ENCODE measurements at regions not wholly inside any gene's neighbourhood (a gene's known extent, or its start where the extent isn't known, plus 50 kb on each side); places are given as distances from the start of the nearest gene placed in this dataset.

DNA sequence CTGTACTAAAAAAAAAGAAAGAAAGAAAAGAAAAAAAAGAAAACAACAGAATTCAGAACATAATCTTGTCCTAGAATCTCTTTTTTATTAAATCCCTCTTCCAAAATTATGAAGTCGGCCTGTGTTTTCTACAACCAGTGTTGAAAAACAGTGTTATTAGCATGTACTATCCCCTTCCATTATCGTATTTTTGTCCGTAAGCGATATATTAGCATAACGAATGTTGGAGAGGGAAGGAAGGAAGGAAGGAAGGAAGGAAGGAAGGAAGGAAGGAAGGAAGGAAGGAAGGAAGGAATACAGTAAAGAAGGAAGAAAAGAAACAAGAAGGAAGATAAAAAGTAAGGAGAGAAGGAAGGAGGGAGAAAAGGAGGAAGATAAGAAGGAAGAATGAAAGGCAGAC is 393.0 kb upstream of the TSHZ3 start:
- Histone ChIP-seq H2BK20ac (ENCODE audit: low read length) (no peak overlapping the region), H3K23me2 (ENCODE audit: low read depth, low read length) (no peaks in the 10 kb centered on the region), H3K14ac (ENCODE audit: insufficient read length) (no peak overlapping the region), H3K4me2 (ENCODE audit: insufficient read depth in 1 of 2, low read depth in 2 of 2, low read length in 2 of 2) (no peak overlapping the region), H4K8ac (ENCODE audit: extremely low read depth, insufficient read depth, low read length) (no peak overlapping the region), H2BK120ac (replicated peaks; ENCODE audit: low read depth, low read length) (no peak overlapping the region), H3K79me1 (ENCODE audit: low read depth, low read length) (no peaks in the 10 kb centered on the region), H3K23ac (ENCODE audit: insufficient read length) (no peak overlapping the region), H4K91ac (replicated peaks; ENCODE audit: insufficient read length, low read length) (no peak overlapping the region), H3K79me2 (ENCODE audit: control insufficient read depth in 1 of 2, insufficient read depth in 2 of 2, low read length in 2 of 2) (no peaks in the 10 kb centered on the region), H3K9me3 (ENCODE audit: insufficient read depth in 2 of 2, low read depth in 1 of 2, low read length in 1 of 2) (no peaks in the 10 kb centered on the region), H2BK5ac (ENCODE audit: low read depth, low read length) (no peak overlapping the region), H3K9ac (replicated peaks in 1 of 4; ENCODE audit: extremely low read depth in 1 of 4, low read depth in 3 of 4, low read length in 3 of 4) (no peak overlapping the region), H2BK12ac (ENCODE audit: low read depth, low read length) (no peak overlapping the region), H3K27me3 (replicated peaks in 1 of 4; ENCODE audit: control insufficient read depth in 3 of 4, extremely low read depth in 1 of 4, insufficient read depth in 3 of 4, low read length in 3 of 4) (no peaks in the 10 kb centered on the region; a peak in 1 of 7 replicates), H3K4me3 (ENCODE audit: extremely low read depth in 1 of 4, insufficient read depth in 2 of 4, low read depth in 3 of 4, low read length in 4 of 4) (no peak overlapping the region), H2BK15ac (ENCODE audit: low read length) (no peak overlapping the region), H4K5ac (ENCODE audit: insufficient read length, low read depth, low read length) (no peak overlapping the region), H3K56ac (replicated peaks; ENCODE audit: insufficient read length, low read depth, low read length) (no peak overlapping the region), H3K27ac (ENCODE audit: low read depth, low read length) (no peak overlapping the region), H3K4ac (replicated peaks; ENCODE audit: insufficient read length, low read depth, low read length) (no peak overlapping the region), H2AK5ac (ENCODE audit: low read depth, low read length) (no peak overlapping the region), H3K18ac (ENCODE audit: extremely low read depth, low read length) (no peak overlapping the region), H2AFZ (ENCODE audit: low read length) (no peak overlapping the region), H3K36me3 (ENCODE audit: control insufficient read depth in 2 of 4, insufficient read depth in 4 of 4, low read length in 3 of 4) (no peaks in the 10 kb centered on the region), H3K4me1 (replicated peaks in 1 of 4; ENCODE audit: control insufficient read depth in 3 of 4, insufficient read depth in 4 of 4, low read length in 3 of 4) (no peaks in the 10 kb centered on the region), H4K20me1 (replicated peaks in 1 of 2; ENCODE audit: control insufficient read depth in 1 of 2, insufficient read depth in 2 of 2, low read length in 2 of 2) (no peaks in the 10 kb centered on the region)
- CTCF ChIA-PET (ENCODE audit: partially characterized antibody), result interaction anchor here (0.6 kb wide), 1 partner anchor 74 kb away, joined by 3 read pairs; no protein-coding TSS in a partner anchor
- 89 to 100% methylated on average over 1 to 5 of the region's 5 CpGs for WGBS, 2 experiments (ENCODE audit: extremely low coverage in 1 of 2, insufficient coverage in 1 of 2, insufficient read length in 1 of 2, insufficient replicate concordance in 2 of 2, low coverage in 1 of 2, low lambda C conversion rate in 2 of 2, missing lambda C conversion rate in 1 of 2)
- FAIRE-seq (no peak), DNase-seq (ENCODE audit: low read depth in 1 of 2, low spot score in 2 of 2) (no peak)
- POLR2A ChIA-PET (ENCODE audit: partially characterized antibody), result no interaction called here
- no peak for TF ChIP-seq YY1 (IDR thresholded peaks at IDR 0.05; ENCODE audit: low read depth, low read length)
- TF ChIP-seq KDM4A (IDR thresholded peaks at IDR 0.05; ENCODE audit: low read depth, low read length, severe bottlenecking), result no peak
- no peak for TF ChIP-seq NRF1 (IDR thresholded peaks at IDR 0.05; ENCODE audit: low read depth, low read length)
- TF ChIP-seq HDAC6 (IDR thresholded peaks at IDR 0.05; ENCODE audit: low read depth, low read length), result no peak
- TF ChIP-seq SIX5 (IDR thresholded peaks at IDR 0.05; ENCODE audit: low read depth, low read length), result no peak
- TF ChIP-seq SP2 (IDR thresholded peaks at IDR 0.05; ENCODE audit: low read length), result no peak
